ENCODE measurements at regions not wholly inside any gene's neighbourhood (a gene's known extent, or its start where the extent isn't known, plus 50 kb on each side); places are given as distances from the start of the nearest gene placed in this dataset.

- TF ChIP-seq POLR2A (IDR thresholded peaks at IDR 0.05), result no peak
- TF ChIP-seq CTCF (IDR thresholded peaks at IDR 0.05), result no peak
Observed at GRCh38 chr5:97666783-97667182, 483.7 kb upstream of the RIOK2 start.
